ENCODE measurements at regions not wholly inside any gene's neighbourhood (a gene's known extent, or its start where the extent isn't known, plus 50 kb on each side); places are given as distances from the start of the nearest gene placed in this dataset.

DNA sequence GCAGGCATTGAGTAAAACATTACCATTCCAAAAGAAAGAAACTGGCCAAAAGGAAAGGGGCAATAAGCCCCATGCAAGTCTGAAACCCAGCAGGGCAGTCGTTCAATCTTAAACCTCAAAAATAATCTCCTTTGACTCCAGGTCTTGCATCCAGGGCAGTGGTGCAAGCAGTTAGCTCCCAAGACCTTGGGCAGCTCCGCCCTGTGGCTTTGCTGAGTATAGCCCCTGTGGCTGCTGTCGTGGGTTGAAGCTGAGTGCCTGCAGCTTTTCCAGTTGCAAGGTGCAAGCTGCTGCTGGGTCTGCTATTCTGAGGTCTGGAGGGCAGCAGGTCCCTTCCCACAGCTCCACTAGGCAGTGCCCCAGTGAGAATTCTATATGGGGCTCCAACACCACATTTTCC, 580.1 kb upstream of the AUTS2 start (continued):
- TF ChIP-seq ZNF654 (tag by site-specific recombination; IDR thresholded peaks at IDR 0.05; ENCODE audit: low read depth) (no peak), ZNF24 (tag by site-specific recombination; IDR thresholded peaks at IDR 0.05) (no peak), ZNF202 (tag by site-specific recombination; IDR thresholded peaks at IDR 0.05; ENCODE audit: borderline replicate concordance) (no peak), ZNF404 (tag by site-specific recombination; IDR thresholded peaks at IDR 0.05) (no peak), ZXDB (tag by site-specific recombination; IDR thresholded peaks at IDR 0.05) (no peak), ZNF223 (tag by site-specific recombination; IDR thresholded peaks at IDR 0.05) (no peak), ZNF514 (tag by site-specific recombination; IDR thresholded peaks at IDR 0.05) (no peak)
- TF ChIP-seq, protein P1, sequence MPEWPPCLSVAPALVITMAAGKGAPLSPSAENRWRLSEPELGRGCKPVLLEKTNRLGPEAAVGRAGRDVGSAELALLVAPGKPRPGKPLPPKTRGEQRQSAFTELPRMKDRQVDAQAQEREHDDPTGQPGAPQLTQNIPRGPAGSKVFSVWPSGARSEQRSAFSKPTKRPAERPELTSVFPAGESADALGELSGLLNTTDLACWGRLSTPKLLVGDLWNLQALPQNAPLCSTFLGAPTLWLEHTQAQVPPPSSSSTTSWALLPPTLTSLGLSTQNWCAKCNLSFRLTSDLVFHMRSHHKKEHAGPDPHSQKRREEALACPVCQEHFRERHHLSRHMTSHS (tag by site-specific recombination; IDR thresholded peaks at IDR 0.05), result no peak
- TF ChIP-seq, protein P2, sequence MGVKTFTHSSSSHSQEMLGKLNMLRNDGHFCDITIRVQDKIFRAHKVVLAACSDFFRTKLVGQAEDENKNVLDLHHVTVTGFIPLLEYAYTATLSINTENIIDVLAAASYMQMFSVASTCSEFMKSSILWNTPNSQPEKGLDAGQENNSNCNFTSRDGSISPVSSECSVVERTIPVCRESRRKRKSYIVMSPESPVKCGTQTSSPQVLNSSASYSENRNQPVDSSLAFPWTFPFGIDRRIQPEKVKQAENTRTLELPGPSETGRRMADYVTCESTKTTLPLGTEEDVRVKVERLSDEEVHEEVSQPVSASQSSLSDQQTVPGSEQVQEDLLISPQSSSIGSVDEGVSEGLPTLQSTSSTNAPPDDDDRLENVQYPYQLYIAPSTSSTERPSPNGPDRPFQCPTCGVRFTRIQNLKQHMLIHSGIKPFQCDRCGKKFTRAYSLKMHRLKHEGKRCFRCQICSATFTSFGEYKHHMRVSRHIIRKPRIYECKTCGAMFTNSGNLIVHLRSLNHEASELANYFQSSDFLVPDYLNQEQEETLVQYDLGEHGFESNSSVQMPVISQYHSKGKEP (tag by site-specific recombination; IDR thresholded peaks at IDR 0.05), result no peak

DNA sequence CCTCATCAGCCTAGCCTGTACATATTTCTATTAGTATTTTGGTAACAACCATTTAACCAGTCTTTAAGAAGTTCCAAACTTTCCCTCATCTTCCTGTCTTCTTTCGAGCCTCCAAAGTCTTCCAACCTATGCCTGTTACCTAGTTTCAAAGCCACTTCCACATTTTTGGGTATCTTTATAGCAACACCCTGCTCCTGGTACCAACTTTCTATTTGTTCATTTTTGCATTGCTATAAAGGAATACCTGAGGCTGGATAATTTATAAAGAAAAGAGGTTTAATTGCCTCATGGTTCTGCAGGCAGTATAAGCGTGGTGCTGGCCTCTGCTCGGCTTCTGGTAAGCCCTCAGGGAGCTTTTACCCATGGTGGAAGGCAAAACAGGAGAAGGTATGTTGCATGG, 578.8 kb upstream of the AUTS2 start:
- Histone ChIP-seq H3K4me1 (ENCODE audit: control insufficient read depth, insufficient read depth, low read length) (no peaks in the 10 kb centered on the region), H3K27ac (ENCODE audit: extremely low read depth, low read depth, low read length) (no peak overlapping the region), H3K36me3 (ENCODE audit: control insufficient read depth in 2 of 2, insufficient read depth in 1 of 2, low read length in 2 of 2) (no peaks in the 10 kb centered on the region), H3K4me3 (ENCODE audit: low read depth, low read length) (no peak overlapping the region), H3K9me3 (ENCODE audit: control insufficient read depth, insufficient read depth, low read depth, low read length) (no peaks in the 10 kb centered on the region)
- ChIA-PET POLR2A (no interaction called here), CTCF (no interaction called here)
- TF ChIP-seq ZNF274 (IDR thresholded peaks at IDR 0.05; ENCODE audit: low read length) (no peak), ZNF274 (tag by site-specific recombination; IDR thresholded peaks at IDR 0.05; ENCODE audit: borderline replicate concordance) (no peak), ZNF707 (tag by site-specific recombination; IDR thresholded peaks at IDR 0.05) (peak; percentile 76), ZBTB7A (tag by site-specific recombination; IDR thresholded peaks at IDR 0.05; ENCODE audit: low read depth) (no peak)

DNA sequence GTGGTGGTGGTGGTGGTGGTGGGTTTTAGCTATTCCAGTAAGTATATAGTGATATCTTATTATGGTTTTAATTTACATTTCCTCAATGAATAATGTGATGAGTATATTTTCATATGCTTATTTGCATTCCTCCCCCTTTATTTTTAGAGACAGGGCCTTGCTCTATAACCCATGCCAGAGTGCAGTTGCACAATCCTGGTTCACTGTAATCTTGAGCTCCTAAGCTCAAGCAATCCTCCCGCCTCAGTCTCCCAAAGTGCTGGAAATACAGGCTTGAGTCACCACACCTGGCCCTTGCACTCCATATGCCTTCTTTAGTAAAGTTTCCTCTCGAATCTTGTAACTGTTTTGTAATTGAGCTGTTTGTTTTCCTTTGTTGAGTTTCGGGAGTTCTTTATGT, 577.7 kb upstream of the AUTS2 start:
- TF ChIP-seq, protein P3, sequence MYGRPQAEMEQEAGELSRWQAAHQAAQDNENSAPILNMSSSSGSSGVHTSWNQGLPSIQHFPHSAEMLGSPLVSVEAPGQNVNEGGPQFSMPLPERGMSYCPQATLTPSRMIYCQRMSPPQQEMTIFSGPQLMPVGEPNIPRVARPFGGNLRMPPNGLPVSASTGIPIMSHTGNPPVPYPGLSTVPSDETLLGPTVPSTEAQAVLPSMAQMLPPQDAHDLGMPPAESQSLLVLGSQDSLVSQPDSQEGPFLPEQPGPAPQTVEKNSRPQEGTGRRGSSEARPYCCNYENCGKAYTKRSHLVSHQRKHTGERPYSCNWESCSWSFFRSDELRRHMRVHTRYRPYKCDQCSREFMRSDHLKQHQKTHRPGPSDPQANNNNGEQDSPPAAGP (tag by site-specific recombination; IDR thresholded peaks at IDR 0.05), result no peak
- TF ChIP-seq ZNF48 (tag by site-specific recombination; IDR thresholded peaks at IDR 0.05), result no peak
- TF ChIP-seq ZNF621 (tag by site-specific recombination; IDR thresholded peaks at IDR 0.05), result no peak
- ChIA-PET POLR2A (no interaction called here), CTCF (no interaction called here)
- no peak overlapping the region for H3K27ac ChIP-seq (ENCODE audit: extremely low read depth, low read depth, low read length)
- H3K36me3 ChIP-seq (ENCODE audit: control insufficient read depth in 2 of 2, insufficient read depth in 1 of 2, low read length in 2 of 2), result no peaks in the 10 kb centered on the region
- H3K4me3 ChIP-seq (ENCODE audit: low read depth, low read length), result no peak overlapping the region
- H3K9me3 ChIP-seq (ENCODE audit: control insufficient read depth, insufficient read depth, low read depth, low read length), result no peaks in the 10 kb centered on the region
- H3K4me1 ChIP-seq (ENCODE audit: control insufficient read depth, insufficient read depth, low read length), result no peaks in the 10 kb centered on the region

DNA sequence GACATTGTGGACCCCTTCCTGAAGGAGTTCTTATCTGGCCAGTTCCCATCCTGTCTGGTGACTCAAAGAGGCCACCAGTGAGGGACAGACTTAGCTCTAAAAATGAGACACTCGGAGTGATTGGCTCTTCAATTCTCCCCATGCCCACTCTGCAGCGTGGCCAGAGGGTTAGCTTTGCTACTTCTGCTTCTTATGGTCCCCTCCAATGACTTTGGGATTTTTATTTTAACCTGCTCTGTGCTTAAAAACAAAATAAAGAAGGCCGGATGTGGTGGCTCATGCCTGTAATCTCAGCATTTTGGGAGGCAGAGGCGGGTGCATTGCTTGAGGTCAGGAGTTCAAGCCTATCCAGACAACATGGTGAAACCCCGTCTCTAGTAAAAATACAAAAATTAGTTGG, 573.0 kb upstream of the AUTS2 start:
- POLR2A ChIA-PET, result no interaction called here
- Histone ChIP-seq H3K4me3 (ENCODE audit: low read depth, low read length) (no peak overlapping the region), H3K4me1 (ENCODE audit: control insufficient read depth, insufficient read depth, low read length) (no peaks in the 10 kb centered on the region), H3K9me3 (ENCODE audit: control insufficient read depth, insufficient read depth, low read depth, low read length) (no peaks in the 10 kb centered on the region), H3K27ac (ENCODE audit: extremely low read depth, low read depth, low read length) (no peak overlapping the region), H3K36me3 (ENCODE audit: control insufficient read depth in 2 of 2, insufficient read depth in 1 of 2, low read length in 2 of 2) (no peaks in the 10 kb centered on the region)
- CTCF ChIA-PET, result interaction anchor here (0.6 kb wide), 1 partner anchor 609 kb away, joined by 3 read pairs; no protein-coding TSS in a partner anchor
- TF ChIP-seq GLI4 (tag by site-specific recombination; IDR thresholded peaks at IDR 0.05), result no peak
- no peak for TF ChIP-seq ZNF133 (tag by site-specific recombination; IDR thresholded peaks at IDR 0.05)
- no peak for TF ChIP-seq ZEB2 (tag by site-specific recombination; IDR thresholded peaks at IDR 0.05)
- no peak for TF ChIP-seq ZNF510 (tag by site-specific recombination; IDR thresholded peaks at IDR 0.05; ENCODE audit: insufficient replicate concordance)
- TF ChIP-seq, protein P4, sequence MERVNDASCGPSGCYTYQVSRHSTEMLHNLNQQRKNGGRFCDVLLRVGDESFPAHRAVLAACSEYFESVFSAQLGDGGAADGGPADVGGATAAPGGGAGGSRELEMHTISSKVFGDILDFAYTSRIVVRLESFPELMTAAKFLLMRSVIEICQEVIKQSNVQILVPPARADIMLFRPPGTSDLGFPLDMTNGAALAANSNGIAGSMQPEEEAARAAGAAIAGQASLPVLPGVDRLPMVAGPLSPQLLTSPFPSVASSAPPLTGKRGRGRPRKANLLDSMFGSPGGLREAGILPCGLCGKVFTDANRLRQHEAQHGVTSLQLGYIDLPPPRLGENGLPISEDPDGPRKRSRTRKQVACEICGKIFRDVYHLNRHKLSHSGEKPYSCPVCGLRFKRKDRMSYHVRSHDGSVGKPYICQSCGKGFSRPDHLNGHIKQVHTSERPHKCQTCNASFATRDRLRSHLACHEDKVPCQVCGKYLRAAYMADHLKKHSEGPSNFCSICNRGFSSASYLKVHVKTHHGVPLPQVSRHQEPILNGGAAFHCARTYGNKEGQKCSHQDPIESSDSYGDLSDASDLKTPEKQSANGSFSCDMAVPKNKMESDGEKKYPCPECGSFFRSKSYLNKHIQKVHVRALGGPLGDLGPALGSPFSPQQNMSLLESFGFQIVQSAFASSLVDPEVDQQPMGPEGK (tag by site-specific recombination; IDR thresholded peaks at IDR 0.05), result no peak
- no peak for TF ChIP-seq OVOL3 (tag by site-specific recombination; IDR thresholded peaks at IDR 0.05)
- TF ChIP-seq, protein P5, sequence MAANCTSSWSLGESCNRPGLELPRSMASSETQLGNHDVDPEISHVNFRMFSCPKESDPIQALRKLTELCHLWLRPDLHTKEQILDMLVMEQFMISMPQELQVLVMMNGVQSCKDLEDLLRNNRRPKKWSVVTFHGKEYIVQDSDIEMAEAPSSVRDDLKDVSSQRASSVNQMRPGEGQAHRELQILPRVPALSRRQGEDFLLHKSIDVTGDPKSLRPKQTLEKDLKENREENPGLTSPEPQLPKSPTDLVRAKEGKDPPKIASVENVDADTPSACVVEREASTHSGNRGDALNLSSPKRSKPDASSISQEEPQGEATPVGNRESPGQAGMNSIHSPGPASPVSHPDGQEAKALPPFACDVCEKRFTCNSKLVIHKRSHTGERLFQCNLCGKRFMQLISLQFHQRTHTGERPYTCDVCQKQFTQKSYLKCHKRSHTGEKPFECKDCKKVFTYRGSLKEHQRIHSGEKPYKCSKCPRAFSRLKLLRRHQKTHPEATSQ (tag by site-specific recombination; IDR thresholded peaks at IDR 0.05), result no peak
- no peak for TF ChIP-seq ZNF132 (tag by site-specific recombination; IDR thresholded peaks at IDR 0.05; ENCODE audit: borderline replicate concordance)
- no peak for TF ChIP-seq ZNF10 (tag by site-specific recombination; IDR thresholded peaks at IDR 0.05)
- no peak for TF ChIP-seq KLF1 (tag by site-specific recombination; IDR thresholded peaks at IDR 0.05)

Measured in HEK293 (cell line).